ENCODE measurements at regions not wholly inside any gene's neighbourhood (a gene's known extent, or its start where the extent isn't known, plus 50 kb on each side); places are given as distances from the start of the nearest gene placed in this dataset.

DNA sequence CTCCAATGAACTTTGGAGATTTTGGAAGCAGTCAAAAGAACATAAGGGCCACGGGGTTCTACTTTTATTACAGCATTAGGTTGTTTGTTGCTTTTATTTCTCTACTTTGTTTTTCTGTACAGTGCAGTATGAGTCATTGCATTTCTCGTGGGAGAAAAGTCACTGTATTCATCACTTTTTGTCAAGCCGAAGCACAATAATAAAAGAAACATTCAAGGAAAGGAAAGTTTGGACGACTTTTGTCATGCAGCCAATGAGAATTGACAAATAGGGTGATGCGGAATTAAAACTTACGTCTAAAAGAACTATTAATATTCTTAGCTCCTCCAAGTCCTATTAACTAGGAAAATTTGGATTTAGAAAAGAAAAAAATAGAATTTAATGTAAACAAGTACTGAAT lies 209.9 kb downstream of the TMEM182 start:
- H3K27ac ChIP-seq = no peak overlapping the region
- no peak overlapping the region for H3K4me2 ChIP-seq
- TF ChIP-seq EZH2 (IDR thresholded peaks at IDR 0.05; ENCODE audit: low read depth) = no peak
- no peak for TF ChIP-seq CTCF (conservative IDR thresholded peaks at IDR 0.05)
- no peaks in the 10 kb centered on the region for H3K9me2 ChIP-seq (ENCODE audit: insufficient read depth)
- H3F3A ChIP-seq (ENCODE audit: insufficient read depth, low read depth) = no peaks in the 10 kb centered on the region
- H3K4me1 ChIP-seq (replicated peaks; ENCODE audit: insufficient read depth) = no peaks in the 10 kb centered on the region
- H4K20me1 ChIP-seq (ENCODE audit: insufficient read depth) = no peaks in the 10 kb centered on the region
- H3K4me3 ChIP-seq = no peak overlapping the region
- no peaks in the 10 kb centered on the region for H3K9me3 ChIP-seq (ENCODE audit: insufficient read depth, low read depth)
- no peaks in the 10 kb centered on the region for H3K79me2 ChIP-seq (ENCODE audit: low read depth)
- intact Hi-C loops (cut with micrococcal nuclease; ENCODE audit: unreplicated experiment) = no loop called here
- CTCF ChIA-PET = no interaction called here
- DNase-seq = no peak
- no TSS peak for BruUV-seq (replicated peaks)
- no peak overlapping the region for H2AFZ ChIP-seq
- POLR2A ChIA-PET (ENCODE audit: unreplicated experiment) = no interaction called here
- no peaks in the 10 kb centered on the region for H3K27me3 ChIP-seq (ENCODE audit: insufficient read depth, low read depth)
- H3K36me3 ChIP-seq (ENCODE audit: low read depth) = no peaks in the 10 kb centered on the region

DNA sequence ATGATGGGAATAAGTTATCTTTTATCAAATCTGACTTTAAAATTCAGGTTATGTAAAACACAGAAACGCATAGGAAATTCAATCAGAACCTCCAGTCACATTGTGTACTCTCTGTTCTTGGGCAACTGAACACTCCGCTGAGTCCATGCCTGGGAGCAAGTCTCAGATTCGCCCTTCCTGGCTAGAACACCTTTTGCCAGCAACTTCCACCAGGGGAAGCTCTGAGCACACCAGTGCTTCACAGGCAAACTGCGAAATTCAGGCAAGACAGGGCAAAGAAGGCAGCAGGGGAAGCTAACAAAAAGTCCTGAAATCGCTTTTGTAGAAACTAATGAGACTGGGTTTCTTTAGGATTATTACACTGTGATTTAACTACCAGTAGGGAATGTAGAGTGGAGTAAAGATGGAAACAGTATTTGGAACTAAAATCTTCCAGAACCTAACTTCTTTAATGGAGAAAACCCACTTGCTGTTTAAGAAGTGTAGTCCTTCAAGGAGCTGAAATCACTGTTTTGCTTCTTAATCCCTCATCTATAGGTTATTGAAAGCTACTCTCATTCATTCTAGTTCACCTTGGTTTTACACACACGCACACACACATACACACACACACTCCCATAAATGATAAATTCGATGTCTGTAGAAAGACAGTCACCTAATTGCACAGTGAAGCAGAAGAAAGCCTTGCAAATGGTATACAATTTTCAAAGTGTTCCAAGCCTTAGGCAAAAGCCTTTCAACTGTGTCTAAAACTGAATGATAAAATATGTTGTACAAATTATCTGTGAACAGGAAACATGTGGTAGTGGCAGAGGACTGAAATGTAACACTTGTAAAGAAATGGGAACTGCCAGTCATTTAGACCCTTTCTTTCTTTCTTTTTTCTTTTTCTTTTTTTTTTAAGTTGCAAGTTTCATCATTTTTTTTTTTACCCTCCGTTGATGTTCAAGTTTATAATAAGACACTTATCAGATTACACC lies 214.5 kb downstream of the TMEM182 start:
- Histone ChIP-seq H2AFZ (no peak overlapping the region), H3K4me3 (no peak overlapping the region), H3K4me2 (no peak overlapping the region), H3F3A (ENCODE audit: insufficient read depth, low read depth) (no peaks in the 10 kb centered on the region), H3K4me1 (replicated peaks; ENCODE audit: insufficient read depth) (no peaks in the 10 kb centered on the region), H3K27me3 (ENCODE audit: insufficient read depth, low read depth) (peaks cover 11% of the 10 kb centered on the region), H3K9me3 (ENCODE audit: insufficient read depth, low read depth) (no peaks in the 10 kb centered on the region), H3K9me2 (ENCODE audit: insufficient read depth) (no peaks in the 10 kb centered on the region), H3K36me3 (ENCODE audit: low read depth) (no peaks in the 10 kb centered on the region), H3K27ac (no peak overlapping the region), H3K79me2 (ENCODE audit: low read depth) (no peaks in the 10 kb centered on the region), H4K20me1 (ENCODE audit: insufficient read depth) (no peaks in the 10 kb centered on the region)
- BruUV-seq (replicated peaks) = no TSS peak
- TF ChIP-seq CTCF (conservative IDR thresholded peaks at IDR 0.05) = peak; percentile 65
- TF ChIP-seq EZH2 (IDR thresholded peaks at IDR 0.05; ENCODE audit: low read depth) = no peak
- intact Hi-C loops (cut with micrococcal nuclease; ENCODE audit: unreplicated experiment) = no loop called here
- DNase-seq = peak in 1 of 2 experiments; percentile 15
- POLR2A ChIA-PET (ENCODE audit: unreplicated experiment) = interaction anchor here (0.7 kb wide), 1 partner anchor 554 kb away, joined by 3 read pairs; no protein-coding TSS in a partner anchor
- CTCF ChIA-PET = no interaction called here

DNA sequence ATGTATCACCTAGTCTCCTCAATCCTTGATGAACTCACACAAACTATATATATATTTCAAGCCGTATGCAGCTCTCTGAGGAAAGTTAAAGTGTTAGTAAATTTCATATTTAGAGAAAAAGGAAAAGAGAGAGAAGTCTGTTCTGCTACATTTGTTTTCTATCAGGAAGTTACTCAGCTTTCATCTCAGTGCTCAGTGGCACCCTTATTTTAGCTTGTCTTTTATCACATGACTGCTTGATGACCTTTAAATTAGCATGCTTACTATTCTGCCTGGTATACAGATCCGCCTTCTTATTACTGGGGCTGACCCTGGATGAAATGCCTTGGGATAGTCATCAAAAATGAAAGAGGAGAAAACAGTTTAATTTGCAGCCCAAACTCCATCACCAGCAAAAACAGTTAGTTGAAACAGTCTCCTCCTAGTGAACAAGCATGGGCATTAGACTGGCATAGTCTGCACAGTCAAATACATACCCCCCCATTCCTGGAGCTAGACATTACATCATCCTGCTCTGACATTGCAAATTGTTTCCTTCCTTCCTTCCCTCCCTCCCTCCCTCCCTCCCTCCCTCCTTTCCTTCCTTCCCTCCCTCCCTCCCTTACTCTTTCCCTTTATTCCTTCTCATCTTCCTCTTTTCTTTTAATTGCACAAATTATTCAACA lies 215.7 kb downstream of the TMEM182 start:
- H3K4me1 ChIP-seq (replicated peaks; ENCODE audit: insufficient read depth) = no peaks in the 10 kb centered on the region
- H3K4me2 ChIP-seq = no peak overlapping the region
- no TSS peak for BruUV-seq (replicated peaks)
- no peak overlapping the region for H2AFZ ChIP-seq
- peaks cover 11% of the 10 kb centered on the region for H3K27me3 ChIP-seq (ENCODE audit: insufficient read depth, low read depth)
- no peaks in the 10 kb centered on the region for H3F3A ChIP-seq (ENCODE audit: insufficient read depth, low read depth)
- no peaks in the 10 kb centered on the region for H4K20me1 ChIP-seq (ENCODE audit: insufficient read depth)
- no peak for DNase-seq
- no peak overlapping the region for H3K27ac ChIP-seq
- no peaks in the 10 kb centered on the region for H3K9me2 ChIP-seq (ENCODE audit: insufficient read depth)
- H3K9me3 ChIP-seq (ENCODE audit: insufficient read depth, low read depth) = no peaks in the 10 kb centered on the region
- no peak overlapping the region for H3K4me3 ChIP-seq
- POLR2A ChIA-PET (ENCODE audit: unreplicated experiment) = no interaction called here
- no peaks in the 10 kb centered on the region for H3K79me2 ChIP-seq (ENCODE audit: low read depth)
- intact Hi-C loops (cut with micrococcal nuclease; ENCODE audit: unreplicated experiment) = no loop called here
- TF ChIP-seq EZH2 (IDR thresholded peaks at IDR 0.05; ENCODE audit: low read depth) = no peak
- no peak for TF ChIP-seq CTCF (conservative IDR thresholded peaks at IDR 0.05)
- H3K36me3 ChIP-seq (ENCODE audit: low read depth) = no peaks in the 10 kb centered on the region
- CTCF ChIA-PET = no interaction called here
